GM12891 (cell line): ENCODE measurements at regions not wholly inside any gene's neighbourhood (a gene's known extent, or its start where the extent isn't known, plus 50 kb on each side); places are given as distances from the start of the nearest gene placed in this dataset.

Experiments used
- POLR2A ChIP-seq: IDR thresholded peaks from 2 replicates; pipeline ENCODE4 v1.6.1; 2011; ENCODE audit warnings: low read depth, low read length, control low read depth
- POLR2AphosphoS5 ChIP-seq: IDR thresholded peaks from 2 replicates; pipeline ENCODE4 v1.6.1; 2011; ENCODE audit warnings: low read depth, low read length, control low read depth

- no peak for TF ChIP-seq POLR2AphosphoS5
- no peak for TF ChIP-seq POLR2A
These were observed 273.1 kb upstream of the IRX2 start for GRCh38 chr5:3024554-3024953.
